ENCODE measurements at regions not wholly inside any gene's neighbourhood (a gene's known extent, or its start where the extent isn't known, plus 50 kb on each side); places are given as distances from the start of the nearest gene placed in this dataset.

DNA sequence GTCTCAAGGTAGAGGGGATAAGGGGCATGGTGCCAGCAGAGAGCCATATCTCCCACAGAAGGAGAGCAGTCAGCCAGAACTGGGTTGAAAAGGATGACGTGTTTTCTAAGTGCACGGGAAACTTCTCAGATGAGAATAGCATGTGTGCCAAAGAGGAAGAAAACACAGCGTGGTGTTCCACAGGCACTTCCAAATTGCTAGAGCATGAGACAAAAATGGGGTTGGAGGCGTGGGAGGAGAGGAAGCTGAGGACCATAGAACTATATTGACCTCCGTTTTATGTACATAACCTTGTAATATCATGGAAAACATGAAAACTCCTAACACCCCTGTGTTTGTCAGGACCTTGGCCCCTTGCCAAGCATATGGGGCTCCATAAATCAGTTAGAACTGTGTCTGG, 682.7 kb upstream of the RAB6C start:
- DNase-seq = no peak

DNA sequence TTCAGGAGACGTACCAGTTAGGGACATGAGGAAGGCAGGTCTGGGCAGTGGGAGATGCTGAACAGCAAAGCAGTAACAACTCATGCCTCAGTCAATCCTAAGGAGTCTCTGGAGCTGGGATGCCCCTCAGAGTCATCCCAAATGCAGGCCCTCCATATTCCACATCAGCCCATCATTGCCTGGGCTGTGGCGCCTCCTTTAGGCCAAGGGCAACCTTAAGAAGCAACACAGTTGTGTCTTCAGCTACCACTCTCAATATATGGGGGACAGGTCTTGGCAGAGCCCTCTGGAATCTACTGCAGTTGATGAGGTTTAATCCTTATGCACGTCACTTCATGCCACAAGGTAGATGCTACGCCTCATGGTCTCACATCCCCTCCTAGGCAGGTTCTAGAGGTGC, 682.0 kb upstream of the RAB6C start:
- DNase-seq = no peak

DNA sequence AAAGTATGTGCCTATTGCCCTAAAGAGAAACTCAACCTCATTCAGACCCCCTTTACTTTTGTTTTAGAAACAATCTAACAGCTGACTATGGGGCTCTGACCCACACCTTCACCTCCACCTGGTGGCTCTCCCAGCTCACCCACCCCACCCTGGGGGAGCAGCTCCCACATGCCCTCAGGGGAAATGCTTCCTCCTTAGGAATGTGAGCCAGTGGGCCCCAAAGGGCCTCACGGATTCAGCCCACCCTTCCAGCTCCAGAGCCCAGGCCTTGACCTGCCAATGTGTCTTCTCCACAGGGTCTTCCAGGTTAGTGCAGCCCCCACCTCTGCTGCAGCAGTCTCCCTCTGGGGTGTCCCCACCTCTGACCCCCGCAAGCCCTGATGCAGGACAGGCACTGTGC, 680.1 kb upstream of the RAB6C start:
- no peak for DNase-seq

DNA sequence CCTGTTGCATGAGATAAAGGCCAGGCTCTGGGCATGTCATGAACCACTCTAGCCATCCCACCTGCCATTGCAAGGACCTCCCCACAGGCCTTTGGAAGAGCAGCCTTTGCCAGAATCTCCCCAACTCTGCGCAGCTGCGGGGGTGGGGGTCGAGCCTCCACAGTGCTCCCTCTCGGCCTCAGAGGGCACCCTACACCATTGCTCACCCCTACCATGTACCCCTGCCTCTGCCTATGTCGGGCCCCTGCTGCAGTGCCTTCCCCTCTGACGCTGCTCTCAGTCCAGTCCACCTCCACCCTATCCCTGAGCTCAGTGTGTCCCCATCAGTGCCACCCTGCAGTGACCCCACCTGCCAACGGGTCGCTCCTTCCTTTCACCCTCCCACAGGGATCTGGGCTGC, 679.7 kb upstream of the RAB6C start:
- DNase-seq = no peak

DNA sequence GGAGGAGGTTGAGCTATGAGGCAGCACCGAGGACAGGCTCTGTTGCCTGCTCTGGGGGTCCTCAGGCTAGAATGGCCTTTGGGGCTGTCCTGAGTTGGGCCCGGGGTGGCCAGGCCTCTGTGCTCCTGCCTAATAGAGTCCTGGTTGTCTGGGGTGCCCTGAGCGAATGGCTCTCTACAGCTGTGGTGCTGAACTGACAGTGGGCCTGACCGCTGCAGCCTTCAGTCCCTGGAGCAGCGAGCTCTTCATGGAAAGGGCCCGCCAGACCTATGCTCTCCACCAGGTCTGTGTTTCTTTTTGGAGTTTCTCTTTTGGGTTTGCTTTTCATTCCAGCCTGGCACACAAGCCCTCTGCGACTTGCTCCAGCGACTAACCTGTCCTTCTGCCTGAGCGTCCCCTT, 679.0 kb upstream of the RAB6C start:
- DNase-seq = no peak

DNA sequence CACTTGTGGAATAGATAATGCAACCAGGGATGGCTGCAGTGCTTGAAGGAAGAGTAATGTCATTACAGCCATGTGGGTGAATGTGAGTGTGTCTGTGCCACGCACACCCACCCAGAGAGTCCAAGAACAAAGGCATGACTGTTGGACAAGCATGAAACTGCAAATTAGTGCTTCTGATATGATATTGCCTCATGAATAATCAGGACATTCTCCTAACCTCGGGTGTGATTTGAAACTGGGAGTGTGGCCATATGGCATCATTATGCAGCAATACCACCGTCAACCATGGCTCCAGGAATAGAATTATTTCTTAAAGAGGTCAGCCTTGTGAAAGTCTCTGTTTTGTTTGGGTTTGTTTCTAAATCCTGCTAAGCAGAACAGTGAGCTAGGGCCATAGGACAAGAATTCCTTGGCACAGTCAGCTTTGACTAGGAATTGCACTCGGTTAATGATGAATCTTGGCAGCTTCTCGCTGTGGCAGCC, 678.0 kb upstream of the RAB6C start:
- no peak for DNase-seq

DNA sequence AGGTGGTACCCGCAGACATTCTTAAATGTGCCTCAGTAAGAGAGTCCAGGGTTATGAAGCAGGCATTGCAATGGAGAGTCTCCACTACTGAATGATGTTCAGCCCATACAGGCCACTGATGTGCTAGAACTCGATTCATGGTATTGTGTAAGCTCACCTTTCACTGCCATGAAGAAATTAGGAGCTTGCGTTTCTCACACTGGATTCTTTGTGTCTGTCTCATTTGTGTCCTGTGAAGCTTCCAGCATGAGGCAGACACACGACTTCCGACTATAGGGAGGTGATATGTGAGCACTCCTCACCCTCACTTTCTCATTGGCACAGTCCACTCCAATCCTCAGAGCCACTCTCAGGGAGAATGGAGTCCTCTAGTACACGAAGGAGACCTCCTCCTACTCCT, 677.4 kb upstream of the RAB6C start:
- no peak for DNase-seq

DNA sequence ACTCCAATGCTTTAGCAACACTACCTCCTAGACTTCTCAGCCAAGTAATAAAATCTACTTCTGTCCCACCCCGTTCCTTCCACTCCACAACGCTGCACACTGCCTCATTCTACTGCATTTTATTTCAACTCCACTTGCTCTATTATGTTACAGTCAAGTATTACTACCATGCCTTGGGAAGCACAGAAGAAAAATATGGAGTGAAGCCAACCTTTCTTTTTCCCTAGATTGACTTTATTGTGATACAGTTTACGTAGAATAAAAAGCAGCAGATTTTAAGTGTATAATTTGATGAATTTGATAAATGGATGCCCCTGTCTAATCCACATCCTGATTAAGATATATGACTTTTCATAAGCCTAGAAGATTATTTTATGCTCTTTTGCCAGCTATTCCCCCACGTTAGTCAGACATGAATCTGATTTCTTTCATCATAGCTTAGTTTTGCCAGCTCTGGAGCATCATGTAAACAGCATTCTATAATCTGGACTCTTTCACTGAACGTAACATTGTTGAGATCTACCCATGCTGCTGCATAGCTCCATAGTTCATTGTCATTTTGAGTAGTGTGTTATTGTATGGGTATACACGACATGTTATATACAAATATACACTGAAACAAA, 676.8 kb upstream of the RAB6C start:
- no peak for DNase-seq

DNA sequence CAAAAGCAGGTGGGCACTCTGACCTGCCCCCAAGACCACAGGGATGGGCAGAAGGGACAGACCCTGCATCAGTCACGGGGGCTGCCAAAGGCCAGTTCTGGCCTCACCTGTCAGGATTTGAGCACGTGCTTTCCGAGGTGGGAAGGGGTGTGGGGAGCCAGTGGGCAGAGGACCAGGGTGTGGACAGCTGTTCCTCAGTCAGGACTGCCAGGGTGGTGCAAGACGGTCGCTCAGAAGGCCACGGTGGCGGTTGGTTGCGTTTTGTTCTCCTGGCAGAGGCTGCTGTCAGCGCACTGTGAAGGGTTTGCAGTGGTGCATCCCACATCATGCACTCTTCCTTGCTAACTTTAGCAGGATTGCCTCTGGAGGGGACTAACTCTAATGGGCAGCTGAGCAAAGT, 665.3 kb upstream of the RAB6C start:
- DNase-seq = no peak

DNA sequence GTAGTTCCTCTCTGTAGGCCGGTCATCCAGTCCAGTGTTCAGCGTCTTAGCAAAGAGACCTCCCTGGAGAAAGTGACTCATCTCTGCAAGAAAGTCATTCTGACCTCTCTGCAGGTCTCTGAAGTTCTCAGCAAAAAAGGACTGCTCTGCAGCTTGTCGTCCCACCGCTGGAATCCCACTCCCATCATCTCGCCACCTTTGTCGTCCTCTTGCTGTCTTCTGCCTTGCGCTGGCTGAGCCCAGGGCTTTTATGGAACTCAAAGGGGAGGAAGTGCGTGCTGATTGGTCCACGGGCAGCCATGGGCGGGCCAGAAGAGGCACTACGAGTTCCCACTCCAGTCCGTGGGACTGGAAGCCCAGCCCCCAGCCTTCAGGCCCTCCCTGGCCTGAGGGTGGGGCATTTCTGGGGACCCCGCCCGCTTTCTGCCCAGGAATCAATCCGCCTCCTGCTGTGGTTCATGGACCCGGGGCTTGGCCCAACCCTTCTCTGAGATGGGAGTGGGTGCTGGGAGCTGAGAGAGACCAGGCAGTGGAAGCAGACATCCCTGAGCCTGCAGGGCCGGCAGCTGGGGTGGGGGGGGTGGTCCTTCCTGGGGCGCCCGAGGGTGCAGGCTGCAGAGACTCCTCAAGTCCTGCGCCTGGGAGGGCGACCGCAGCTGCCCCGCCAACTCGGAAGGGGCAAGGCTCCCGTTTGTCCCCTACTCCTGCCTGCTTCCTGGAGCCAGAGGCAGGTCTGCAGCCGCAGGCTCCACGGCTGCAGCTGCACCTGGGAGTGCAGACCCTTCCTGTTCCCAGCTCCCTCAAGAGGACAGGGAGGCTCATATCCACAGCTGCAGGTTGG, 660.7 kb upstream of the RAB6C start:
- peak; percentile 89 for DNase-seq

DNA sequence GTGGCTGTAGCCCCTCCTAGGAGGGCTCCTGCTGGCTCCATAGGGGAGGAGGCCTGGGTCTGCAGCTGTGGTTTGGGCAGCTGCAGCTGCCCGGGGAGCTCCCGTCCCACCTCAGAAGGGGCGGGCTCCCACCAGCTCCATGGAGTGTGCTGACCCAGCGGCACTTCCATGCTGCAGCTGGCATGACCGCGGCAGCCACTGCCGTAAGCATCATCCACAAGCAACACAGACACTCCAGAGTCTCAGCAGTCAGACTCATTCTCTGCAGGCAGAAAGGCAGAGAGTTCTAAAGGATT, 660.1 kb upstream of the RAB6C start:
- no peak for DNase-seq

DNA sequence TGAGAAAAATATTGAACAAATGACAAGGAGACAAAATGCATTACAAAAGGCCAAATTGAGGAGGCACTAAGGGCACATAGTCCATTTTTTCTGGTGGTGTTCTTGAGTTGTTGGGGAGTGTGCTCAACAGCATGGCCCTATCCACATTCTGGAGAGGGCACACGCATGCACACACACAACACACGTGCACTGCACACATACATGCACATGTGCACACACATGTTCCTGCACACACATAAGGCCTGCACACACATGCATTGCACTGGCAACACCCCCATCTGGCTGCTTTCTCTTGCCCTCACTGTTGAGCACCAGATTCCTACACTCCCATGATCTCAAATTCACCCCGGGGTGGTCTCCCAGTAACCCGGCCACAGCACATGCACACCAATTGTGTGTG, 659.2 kb upstream of the RAB6C start:
- DNase-seq = no peak

DNA sequence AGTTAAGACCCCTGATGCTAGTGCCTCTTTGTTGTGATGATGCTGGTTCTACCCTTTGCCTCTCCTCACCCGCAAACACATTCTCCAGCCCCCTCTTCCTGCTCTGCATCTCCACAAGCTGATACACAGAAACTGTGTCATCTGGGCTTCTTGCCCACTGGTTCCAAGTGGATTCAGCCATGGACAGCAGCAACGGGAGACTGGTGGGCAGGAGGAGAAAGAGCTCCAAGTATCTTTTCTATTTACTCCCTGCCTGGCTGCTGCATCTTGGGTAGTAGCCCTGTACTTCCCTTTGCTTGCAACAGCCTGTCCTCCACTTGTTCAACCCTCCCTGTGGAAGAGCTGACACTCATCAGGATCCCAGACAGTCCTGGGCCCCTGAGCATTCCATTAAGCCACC, 655.1 kb upstream of the RAB6C start:
- no peak for DNase-seq

DNA sequence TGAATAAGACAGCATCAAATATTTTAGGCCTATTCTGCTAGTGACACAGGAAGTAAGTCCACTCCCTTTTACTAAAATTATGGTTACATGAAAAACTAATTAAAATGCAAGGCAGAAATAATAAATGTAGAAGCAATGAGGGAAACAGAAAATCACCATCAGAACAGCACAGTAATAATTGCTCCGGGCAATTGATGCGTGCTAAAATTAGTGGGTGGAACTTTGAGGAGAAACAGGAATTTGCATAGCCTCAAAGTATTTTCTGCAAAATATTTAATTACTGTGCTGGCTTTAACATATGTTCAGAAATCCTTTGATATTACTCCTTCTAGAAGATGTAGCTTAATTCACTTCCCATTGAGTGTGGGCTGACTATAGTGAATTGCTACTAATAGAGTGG, 654.3 kb upstream of the RAB6C start:
- DNase-seq = no peak

DNA sequence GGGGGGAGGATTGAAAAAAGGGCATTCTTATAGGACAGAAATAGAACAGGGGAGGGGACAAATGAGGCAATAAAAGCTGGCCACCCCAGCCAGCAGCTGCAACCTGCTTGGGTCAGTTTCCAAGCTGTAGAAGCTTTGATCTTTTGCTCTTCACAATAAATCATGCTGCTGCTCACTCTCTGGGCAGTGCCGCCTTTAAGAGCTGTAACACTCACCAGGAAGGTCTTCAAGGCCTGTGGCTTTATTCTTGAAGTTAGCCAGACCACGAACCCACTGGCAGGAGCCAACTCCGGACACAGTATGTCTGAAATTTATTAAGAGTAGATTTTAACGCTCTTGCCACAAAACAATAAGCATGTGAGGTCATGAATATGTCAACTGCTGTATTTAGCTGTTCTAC, 649.9 kb upstream of the RAB6C start:
- DNase-seq = no peak

DNA sequence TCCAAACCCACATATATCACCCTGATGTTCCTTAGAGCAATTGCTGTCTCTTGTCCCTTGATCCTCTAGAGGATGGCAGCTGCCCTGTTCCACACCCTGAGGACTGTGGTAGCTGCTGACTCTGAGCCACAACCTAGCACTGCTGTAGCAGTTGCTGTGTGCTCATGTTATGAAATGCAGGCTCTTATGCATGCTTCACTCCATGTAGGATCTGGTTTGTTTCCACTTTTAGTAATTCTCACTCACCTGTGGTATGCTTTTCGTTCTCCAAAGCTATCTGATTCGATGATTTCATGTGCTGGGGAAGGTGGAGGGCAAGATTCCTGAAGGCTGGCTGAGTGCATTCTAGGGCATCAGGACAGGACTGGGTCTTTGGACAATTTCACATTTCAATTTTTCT, 649.0 kb upstream of the RAB6C start:
- DNase-seq = no peak

DNA sequence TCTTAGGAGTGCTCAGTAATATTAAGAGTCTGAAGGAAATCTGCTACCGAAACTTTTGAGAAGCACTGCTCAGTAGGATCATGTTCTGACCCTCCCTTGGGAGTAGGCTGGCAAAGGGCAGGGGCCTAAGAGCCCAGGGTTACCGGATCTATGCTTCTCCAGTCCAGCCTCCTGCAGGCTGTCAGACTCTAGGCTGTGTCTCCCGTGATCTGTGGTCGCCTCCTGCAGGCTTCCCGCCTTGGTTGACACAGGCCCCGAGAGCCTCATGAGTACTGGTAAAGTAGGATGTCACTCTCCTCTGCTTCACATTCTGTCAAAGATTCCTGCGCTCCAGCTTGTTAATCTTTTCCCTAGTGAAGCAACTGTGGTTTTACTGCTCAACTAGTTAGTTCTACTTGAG, 647.8 kb upstream of the RAB6C start:
- DNase-seq = no peak

DNA sequence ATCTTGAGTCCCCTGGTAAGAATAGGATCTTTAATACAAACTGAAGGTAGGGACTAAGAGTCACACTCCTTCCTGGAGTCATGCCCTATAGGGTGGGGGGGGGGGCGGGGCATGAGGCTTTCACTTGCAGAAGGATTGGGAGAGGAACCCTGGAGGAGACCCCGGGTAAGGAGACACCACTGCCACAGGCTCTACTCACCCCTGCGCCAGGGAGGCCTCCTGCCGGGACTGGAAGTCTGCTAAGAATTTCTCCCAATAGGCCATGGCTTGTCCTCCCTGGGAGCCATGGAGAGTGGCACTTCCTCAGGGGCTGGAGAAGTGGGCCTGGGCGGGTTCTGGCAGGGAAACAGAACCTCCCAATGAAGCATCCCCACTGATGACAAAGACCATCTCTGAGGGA, 645.3 kb upstream of the RAB6C start:
- no peak for DNase-seq

DNA sequence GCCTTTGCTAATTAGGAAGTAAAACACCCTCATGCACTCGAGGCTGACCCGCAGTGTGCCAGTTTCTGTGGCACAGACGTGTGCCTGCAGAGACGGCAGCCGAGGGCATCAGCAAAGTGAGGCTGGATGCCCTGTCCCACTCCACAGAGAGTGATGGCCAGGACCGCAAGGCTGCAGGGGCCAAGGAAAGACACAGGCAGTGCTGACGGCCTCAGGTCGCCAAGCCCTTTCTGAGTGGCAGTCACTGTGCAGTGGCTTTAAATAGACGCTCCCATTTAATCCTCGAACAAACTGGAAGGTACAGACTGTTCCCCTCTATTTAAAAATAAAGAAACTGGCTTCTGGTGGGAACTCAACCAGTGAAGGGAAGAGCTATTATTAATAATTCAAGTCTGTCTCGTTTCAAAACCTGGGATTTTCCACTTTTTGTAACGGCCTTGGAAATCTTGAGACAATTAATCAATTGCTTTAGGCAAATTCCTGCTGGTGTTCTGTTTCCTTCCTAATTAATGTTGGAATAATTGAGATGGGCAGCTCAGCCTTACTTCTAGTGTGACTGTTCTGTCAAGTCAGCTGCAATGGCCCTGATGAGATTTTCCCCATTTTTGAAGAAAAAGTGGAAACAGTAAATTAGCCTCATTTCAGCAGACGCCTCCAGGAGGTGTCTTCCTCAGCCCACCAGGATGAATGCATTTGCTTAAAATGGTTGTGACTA, 644.6 kb upstream of the RAB6C start:
- DNase-seq = no peak

DNA sequence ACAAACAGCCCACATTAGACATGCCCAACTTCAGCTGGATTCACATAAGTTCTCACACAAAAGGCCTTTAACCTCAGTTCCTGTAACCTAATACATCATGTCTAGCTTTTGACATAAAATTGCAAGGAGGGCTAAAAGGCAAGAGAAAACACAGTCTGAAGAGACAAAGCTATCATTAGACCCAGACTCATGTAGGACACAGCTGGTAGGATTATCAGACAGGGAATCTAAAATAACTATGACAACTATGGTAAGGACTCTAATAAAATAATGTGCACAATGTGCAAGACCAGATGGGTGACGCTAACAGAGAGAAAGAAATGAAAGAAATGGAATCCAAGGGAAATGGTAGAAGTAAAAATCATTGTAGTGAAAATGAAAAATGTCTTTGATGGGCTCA, 643.2 kb upstream of the RAB6C start:
- no peak for DNase-seq

DNA sequence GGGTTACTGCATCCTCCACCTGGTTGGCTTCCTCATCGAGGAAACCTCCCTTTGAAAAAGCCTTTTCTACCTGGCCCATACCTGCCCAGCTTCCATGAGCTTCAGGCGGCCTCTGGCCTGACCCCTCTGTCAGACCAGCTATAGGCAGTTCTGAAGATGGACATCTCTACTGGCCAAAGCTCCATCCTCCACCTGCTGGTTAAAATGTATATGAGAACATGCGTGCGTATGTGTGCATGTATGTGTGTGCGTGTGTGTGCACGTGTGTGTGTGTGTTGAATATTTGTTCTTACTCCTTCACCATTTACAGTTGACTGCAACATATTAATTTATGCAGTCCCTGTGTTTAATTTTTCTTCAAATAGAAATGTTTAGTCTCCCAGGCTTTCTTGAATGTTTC, 642.4 kb upstream of the RAB6C start:
- no peak for DNase-seq

DNA sequence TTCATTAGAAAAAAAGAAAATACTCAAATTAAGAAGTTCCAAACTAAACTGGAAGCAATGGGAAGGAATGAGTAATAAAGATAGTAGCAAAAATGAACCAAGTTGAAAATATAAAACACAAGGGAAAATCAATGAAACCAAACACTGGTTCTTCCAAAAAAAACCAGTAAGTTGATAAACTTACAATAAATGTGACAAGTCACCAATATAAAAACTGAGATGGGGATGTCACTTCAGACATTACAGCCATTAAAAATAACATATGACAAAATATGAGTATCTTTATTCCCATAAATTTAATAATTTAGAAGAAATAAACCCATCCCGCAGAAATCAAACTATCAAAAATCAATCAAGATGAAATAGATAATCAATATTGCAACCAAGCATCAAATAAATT, 633.9 kb upstream of the RAB6C start:
- DNase-seq = no peak

DNA sequence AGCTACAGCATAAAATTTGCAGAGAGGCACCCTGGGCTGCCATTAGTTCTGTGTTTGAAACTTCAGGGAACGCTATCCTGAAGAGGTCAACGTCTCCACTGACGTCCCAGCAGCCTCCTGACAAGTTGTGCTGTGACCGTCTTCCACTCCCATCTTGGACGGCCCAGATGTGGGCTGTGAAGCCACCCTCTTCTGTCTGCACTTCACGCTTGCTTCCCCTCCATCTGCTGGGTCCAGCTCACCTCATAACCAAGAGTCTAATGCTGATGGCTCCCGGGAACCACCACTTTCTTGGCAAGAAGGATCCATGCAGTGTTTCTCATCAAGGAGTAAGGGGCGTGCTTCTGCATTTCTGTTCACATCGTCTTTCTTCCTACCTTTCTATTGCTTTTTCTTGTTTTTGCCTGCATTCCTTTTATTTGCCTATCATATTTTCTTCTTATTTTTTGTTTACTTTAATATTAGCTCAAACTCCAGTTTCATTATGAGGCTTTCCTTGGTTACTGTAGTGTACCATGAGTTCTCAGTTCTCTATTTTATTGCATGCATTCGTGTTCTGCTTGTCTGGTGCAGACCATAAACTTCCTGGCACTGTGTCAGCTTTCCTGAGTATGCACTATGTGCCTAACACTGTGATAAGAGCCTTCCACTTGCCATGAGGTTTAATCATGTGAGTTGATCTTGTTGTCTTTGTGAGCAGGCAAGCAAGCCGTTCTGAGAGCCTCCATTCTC, 631.8 kb upstream of the RAB6C start:
- DNase-seq = no peak

DNA sequence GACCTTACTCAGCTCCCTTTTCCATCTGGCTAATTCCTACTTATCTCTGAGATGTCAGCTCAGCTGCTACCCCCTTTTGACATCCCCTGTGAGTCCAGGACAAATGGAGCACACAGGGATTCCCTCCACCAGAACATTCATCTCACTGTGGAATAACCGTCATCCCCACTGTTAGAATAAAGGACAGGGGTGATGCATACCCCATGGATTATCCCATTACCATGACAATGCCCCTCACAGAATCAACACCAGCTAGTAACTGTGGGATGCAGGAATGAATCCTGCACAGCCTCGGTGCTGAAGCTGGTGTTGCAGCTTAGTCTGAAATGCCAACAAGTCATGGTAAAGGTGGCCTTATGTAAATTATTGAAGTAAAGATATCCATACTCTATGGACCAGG, 624.8 kb upstream of the RAB6C start:
- DNase-seq = no peak

Data from NCI-H510A treated with DMSO at 0.1 percent for 48 hours (cell line).